Fibroblast of pulmonary artery (primary cell): ENCODE measurements at regions not wholly inside any gene's neighbourhood (a gene's known extent, or its start where the extent isn't known, plus 50 kb on each side); places are given as distances from the start of the nearest gene placed in this dataset.

ENCODE experiments used
- DNase-seq: peaks from one replicate; pipeline ENCODE4 v3.0.0-alpha.2; 2010; ENCODE audit warnings: low read depth
- H3K4me3 ChIP-seq: replicated peaks from 2 replicates; pipeline ENCODE4 v1.5.1; 2011; ENCODE audit warnings: low read depth, mild to moderate bottlenecking, control low read depth, low read length, moderate library complexity
- TF ChIP-seq, protein P1 (sequence below): IDR thresholded peaks from 2 replicates; pipeline ENCODE4 v1.5.1; 2011; ENCODE audit warnings: mild to moderate bottlenecking, control low read depth, low read length, inconsistent platforms; ENCODE audit errors: missing control alignments

GRCh38 chr2:84278386-84278785 lies 180.7 kb downstream of the SUCLG1 start:
- DNase-seq: no peak
- TF ChIP-seq, protein P1, sequence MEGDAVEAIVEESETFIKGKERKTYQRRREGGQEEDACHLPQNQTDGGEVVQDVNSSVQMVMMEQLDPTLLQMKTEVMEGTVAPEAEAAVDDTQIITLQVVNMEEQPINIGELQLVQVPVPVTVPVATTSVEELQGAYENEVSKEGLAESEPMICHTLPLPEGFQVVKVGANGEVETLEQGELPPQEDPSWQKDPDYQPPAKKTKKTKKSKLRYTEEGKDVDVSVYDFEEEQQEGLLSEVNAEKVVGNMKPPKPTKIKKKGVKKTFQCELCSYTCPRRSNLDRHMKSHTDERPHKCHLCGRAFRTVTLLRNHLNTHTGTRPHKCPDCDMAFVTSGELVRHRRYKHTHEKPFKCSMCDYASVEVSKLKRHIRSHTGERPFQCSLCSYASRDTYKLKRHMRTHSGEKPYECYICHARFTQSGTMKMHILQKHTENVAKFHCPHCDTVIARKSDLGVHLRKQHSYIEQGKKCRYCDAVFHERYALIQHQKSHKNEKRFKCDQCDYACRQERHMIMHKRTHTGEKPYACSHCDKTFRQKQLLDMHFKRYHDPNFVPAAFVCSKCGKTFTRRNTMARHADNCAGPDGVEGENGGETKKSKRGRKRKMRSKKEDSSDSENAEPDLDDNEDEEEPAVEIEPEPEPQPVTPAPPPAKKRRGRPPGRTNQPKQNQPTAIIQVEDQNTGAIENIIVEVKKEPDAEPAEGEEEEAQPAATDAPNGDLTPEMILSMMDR: no peak

GRCh38 chr2:84276590-84277255 lies 182.4 kb downstream of the SUCLG1 start:
- no peak overlapping the region for H3K4me3 ChIP-seq
- no peak for DNase-seq
- TF ChIP-seq, protein P1: no peak

More at GRCh38 chr2:84278386-84278785, 180.7 kb downstream of the SUCLG1 start:
- no peak overlapping the region for H3K4me3 ChIP-seq

DNA sequence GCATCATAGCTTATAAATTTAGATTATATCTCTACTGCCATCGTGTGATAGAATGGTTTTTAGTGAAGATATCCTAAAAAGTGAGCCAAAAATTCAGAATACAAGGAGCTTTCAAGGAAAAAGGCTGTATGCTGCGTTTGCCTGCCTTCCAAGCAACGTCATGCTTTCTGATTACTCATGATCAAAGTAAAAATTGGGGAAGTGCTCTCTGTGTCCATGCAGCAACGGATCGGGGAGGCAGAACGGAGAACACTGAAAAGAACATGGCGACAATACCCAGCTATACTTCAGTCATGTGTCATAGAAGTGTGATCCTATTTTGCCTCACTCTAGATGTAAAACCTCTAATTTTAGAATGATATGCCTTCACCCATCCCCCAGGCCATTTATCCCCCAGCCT lies 185.7 kb downstream of the SUCLG1 start:
- DNase-seq: no peak
- TF ChIP-seq, protein P1: no peak
- no peak overlapping the region for H3K4me3 ChIP-seq

DNA sequence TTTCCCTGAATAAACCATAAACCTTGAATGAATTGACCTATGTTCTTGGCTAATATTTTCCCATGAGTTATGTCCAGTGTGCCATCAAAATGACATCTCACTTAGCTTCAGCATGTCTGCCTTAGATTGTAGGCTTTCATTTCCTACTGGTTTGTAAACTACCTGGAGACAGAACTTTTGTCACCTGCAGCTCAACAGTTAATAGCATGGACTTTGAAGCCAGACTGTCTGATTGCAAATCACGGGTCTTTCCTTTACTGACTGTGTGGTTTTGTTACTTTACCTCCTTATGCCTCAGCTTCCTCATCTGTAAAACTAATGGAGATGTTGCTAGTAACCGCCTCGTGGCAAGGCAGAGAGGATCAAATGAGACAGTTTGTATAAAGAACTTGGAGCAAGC lies 187.1 kb downstream of the SUCLG1 start:
- no peak for DNase-seq
- H3K4me3 ChIP-seq: no peak overlapping the region
- TF ChIP-seq, protein P1: no peak

GRCh38 chr2:84257831-84258230 lies 201.2 kb downstream of the SUCLG1 start:
- TF ChIP-seq, protein P1: no peak
- DNase-seq: no peak
- H3K4me3 ChIP-seq: no peak overlapping the region

GRCh38 chr2:84251651-84252302 lies 207.3 kb downstream of the SUCLG1 start:
- no peak for DNase-seq
- H3K4me3 ChIP-seq: no peak overlapping the region
- TF ChIP-seq, protein P1: no peak
